Neural progenitor cell (in vitro differentiated cells): ENCODE measurements at regions not wholly inside any gene's neighbourhood (a gene's known extent, or its start where the extent isn't known, plus 50 kb on each side); places are given as distances from the start of the nearest gene placed in this dataset.

Experiments used
- DNase-seq: peaks from one replicate; pipeline ENCODE4 v3.0.0-alpha.2; 2016; ENCODE audit warnings: low spot score
- H2AFZ ChIP-seq: fragments of 200-600 bp; sonication (generic); replicated peaks from 2 replicates; pipeline ENCODE4 v1.6.1; 2016; ENCODE audit warnings: antibody characterized with exemption
- H3F3A ChIP-seq: fragments of 200-600 bp; sonication (generic); 2 replicates; pipeline ENCODE4 v1.6.1; 2016; ENCODE audit warnings: antibody characterized with exemption, low read depth
- H3K27ac ChIP-seq: fragments of 200-600 bp; sonication (generic); 2 replicates; pipeline ENCODE4 v1.5.1; 2016; ENCODE audit warnings: mild to moderate bottlenecking
- H3K27me3 ChIP-seq: fragments of 200-600 bp; sonication (generic); 2 replicates; pipeline ENCODE4 v1.6.1; 2016; ENCODE audit warnings: mild to moderate bottlenecking, moderate library complexity
- H3K36me3 ChIP-seq: fragments of 200-600 bp; sonication (generic); 2 replicates; pipeline ENCODE4 v1.5.1; 2016
- H3K4me1 ChIP-seq: fragments of 200-600 bp; sonication (generic); 2 replicates; pipeline ENCODE4 v1.6.1; 2016; ENCODE audit warnings: mixed run types
- H3K4me2 ChIP-seq: fragments of 200-600 bp; sonication (generic); 2 replicates; pipeline ENCODE4 v1.6.1; 2016
- H3K4me3 ChIP-seq: fragments of 200-600 bp; sonication (generic); 2 replicates; pipeline ENCODE4 v1.5.1; 2016
- H3K79me2 ChIP-seq: fragments of 200-600 bp; sonication (generic); 2 replicates; pipeline ENCODE4 v1.6.1; 2016; ENCODE audit warnings: low read depth
- H3K9ac ChIP-seq: fragments of 200-600 bp; sonication (generic); 2 replicates; pipeline ENCODE4 v1.6.1; 2016
- H3K9me3 ChIP-seq: fragments of 200-600 bp; sonication (generic); 2 replicates; pipeline ENCODE4 v1.5.1; 2016; ENCODE audit warnings: low read depth
- H4K20me1 ChIP-seq: fragments of 200-600 bp; sonication (generic); 2 replicates; pipeline ENCODE4 v1.6.1; 2016; ENCODE audit warnings: low read depth
- H3K27ac Mint-ChIP-seq: 3 replicates; pipeline ENCODE4 v1.8.0; 2021; ENCODE audit warnings: mixed read lengths
- H3K27me3 Mint-ChIP-seq: 2 replicates; pipeline ENCODE4 v1.8.0; 2022; ENCODE audit warnings: low read depth, mild to moderate bottlenecking, inconsistent platforms, moderate library complexity, mixed read lengths; ENCODE audit not compliant: insufficient read depth
- H3K36me3 Mint-ChIP-seq: 3 replicates; pipeline ENCODE4 v1.8.0; 2021; ENCODE audit warnings: mixed read lengths
- H3K4me1 Mint-ChIP-seq: 3 replicates; pipeline ENCODE4 v1.8.0; 2021; ENCODE audit warnings: mixed read lengths
- H3K4me3 Mint-ChIP-seq: 3 replicates; pipeline ENCODE4 v1.8.0; 2021; ENCODE audit warnings: mild to moderate bottlenecking, moderate library complexity, mixed read lengths
- H3K9me3 Mint-ChIP-seq: 3 replicates; pipeline ENCODE4 v1.8.0; 2020; ENCODE audit warnings: mixed read lengths
- EZH2 ChIP-seq: fragments of 200-600 bp; sonication (generic); IDR thresholded peaks from 2 replicates; pipeline ENCODE4 v1.6.1; 2017; ENCODE audit warnings: antibody characterized with exemption, mild to moderate bottlenecking, moderate library complexity
- EZH2phosphoT487 ChIP-seq: fragments of 200-600 bp; sonication (generic); IDR thresholded peaks from 2 replicates; pipeline ENCODE4 v1.6.1; 2017; ENCODE audit warnings: antibody characterized with exemption
- TF ChIP-seq, protein P1 (sequence below): fragments of 200-600 bp; sonication (generic); IDR thresholded peaks from 2 replicates; pipeline ENCODE4 v1.5.1; 2017; ENCODE audit warnings: antibody characterized with exemption, mild to moderate bottlenecking

DNA sequence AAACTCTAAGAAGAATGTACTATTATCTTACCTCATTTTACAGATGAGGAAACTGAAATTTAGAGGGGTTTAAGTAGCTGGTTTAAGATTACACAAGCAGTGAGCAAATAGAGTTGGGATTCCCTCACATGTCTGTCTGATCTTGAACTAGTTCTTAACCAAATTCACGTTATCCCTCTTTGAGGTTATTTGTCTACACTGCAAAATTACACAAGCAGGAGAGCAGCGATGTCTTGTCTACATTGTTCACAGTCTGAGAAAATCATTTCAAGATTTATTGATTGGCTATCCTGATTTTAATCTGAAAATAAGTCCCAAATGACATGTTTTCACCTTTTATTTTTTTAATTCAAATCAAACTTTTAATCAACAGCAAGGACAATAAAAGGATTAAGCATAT lies 56.9 kb downstream of the SOX9 start:
- Histone ChIP-seq H3K9me3 (no peaks in the 10 kb centered on the region), H3F3A (no peaks in the 10 kb centered on the region), H3K79me2 (no peaks in the 10 kb centered on the region), H3K4me3 (no peak overlapping the region), H3K27ac (no peak overlapping the region), H3K27me3 (no peaks in the 10 kb centered on the region), H4K20me1 (no peaks in the 10 kb centered on the region), H3K4me2 (no peak overlapping the region), H3K9ac (no peak overlapping the region), H3K36me3 (no peaks in the 10 kb centered on the region), H3K4me1 (peaks cover 25% of the 10 kb centered on the region), H2AFZ (no peak overlapping the region)
- DNase-seq, result no peak
- Mint-ChIP-seq H3K27me3 (peaks cover 5% of the 10 kb centered on the region), H3K36me3 (no peaks in the 10 kb centered on the region), H3K4me3 (no peak overlapping the region), H3K4me1 (peaks cover 26% of the 10 kb centered on the region), H3K9me3 (no peaks in the 10 kb centered on the region), H3K27ac (no peak overlapping the region)
- TF ChIP-seq EZH2 (no peak), EZH2phosphoT487 (no peak)
- TF ChIP-seq, protein P1, sequence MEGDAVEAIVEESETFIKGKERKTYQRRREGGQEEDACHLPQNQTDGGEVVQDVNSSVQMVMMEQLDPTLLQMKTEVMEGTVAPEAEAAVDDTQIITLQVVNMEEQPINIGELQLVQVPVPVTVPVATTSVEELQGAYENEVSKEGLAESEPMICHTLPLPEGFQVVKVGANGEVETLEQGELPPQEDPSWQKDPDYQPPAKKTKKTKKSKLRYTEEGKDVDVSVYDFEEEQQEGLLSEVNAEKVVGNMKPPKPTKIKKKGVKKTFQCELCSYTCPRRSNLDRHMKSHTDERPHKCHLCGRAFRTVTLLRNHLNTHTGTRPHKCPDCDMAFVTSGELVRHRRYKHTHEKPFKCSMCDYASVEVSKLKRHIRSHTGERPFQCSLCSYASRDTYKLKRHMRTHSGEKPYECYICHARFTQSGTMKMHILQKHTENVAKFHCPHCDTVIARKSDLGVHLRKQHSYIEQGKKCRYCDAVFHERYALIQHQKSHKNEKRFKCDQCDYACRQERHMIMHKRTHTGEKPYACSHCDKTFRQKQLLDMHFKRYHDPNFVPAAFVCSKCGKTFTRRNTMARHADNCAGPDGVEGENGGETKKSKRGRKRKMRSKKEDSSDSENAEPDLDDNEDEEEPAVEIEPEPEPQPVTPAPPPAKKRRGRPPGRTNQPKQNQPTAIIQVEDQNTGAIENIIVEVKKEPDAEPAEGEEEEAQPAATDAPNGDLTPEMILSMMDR, result no peak

DNA sequence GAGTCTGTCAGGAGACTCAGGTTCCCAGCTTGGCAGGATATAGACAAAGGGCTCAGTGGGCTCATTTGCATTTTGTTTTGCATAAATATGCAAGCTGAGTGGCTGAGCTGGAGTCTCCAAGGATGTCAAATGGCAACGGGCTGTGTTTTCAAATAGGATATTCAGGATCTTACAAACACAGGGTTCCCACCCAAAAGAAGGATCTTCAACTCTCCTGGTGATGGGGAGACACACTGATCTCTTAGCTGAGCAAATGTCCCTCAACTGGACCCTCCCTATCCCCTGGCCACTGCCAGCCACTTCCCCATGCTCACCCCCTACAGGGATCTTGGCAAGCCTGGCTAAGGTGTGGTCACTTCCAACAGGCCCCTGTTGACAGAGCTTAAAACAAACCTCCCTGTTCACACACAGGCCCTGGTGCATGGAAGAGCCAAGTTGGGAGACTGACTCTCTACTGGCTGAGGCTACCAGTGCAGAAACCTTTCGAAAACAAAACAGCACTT lies 61.6 kb downstream of the SOX9 start:
- Histone ChIP-seq H2AFZ (no peak overlapping the region), H3K4me1 (peaks cover 15% of the 10 kb centered on the region), H3F3A (peaks cover 3% of the 10 kb centered on the region), H3K9ac (no peak overlapping the region), H3K9me3 (no peaks in the 10 kb centered on the region), H3K36me3 (no peaks in the 10 kb centered on the region), H4K20me1 (no peaks in the 10 kb centered on the region), H3K4me3 (no peak overlapping the region), H3K27me3 (no peaks in the 10 kb centered on the region), H3K79me2 (no peaks in the 10 kb centered on the region), H3K4me2 (no peak overlapping the region), H3K27ac (no peak overlapping the region)
- H3K27me3 Mint-ChIP-seq, result peaks cover 6% of the 10 kb centered on the region
- TF ChIP-seq, protein P1, result no peak
- TF ChIP-seq EZH2phosphoT487 (no peak), EZH2 (no peak)
- no peak overlapping the region for H3K4me3 Mint-ChIP-seq
- H3K4me1 Mint-ChIP-seq, result peaks cover 13% of the 10 kb centered on the region
- no peak overlapping the region for H3K27ac Mint-ChIP-seq
- H3K9me3 Mint-ChIP-seq, result no peaks in the 10 kb centered on the region
- DNase-seq, result no peak
- H3K36me3 Mint-ChIP-seq, result no peaks in the 10 kb centered on the region

DNA sequence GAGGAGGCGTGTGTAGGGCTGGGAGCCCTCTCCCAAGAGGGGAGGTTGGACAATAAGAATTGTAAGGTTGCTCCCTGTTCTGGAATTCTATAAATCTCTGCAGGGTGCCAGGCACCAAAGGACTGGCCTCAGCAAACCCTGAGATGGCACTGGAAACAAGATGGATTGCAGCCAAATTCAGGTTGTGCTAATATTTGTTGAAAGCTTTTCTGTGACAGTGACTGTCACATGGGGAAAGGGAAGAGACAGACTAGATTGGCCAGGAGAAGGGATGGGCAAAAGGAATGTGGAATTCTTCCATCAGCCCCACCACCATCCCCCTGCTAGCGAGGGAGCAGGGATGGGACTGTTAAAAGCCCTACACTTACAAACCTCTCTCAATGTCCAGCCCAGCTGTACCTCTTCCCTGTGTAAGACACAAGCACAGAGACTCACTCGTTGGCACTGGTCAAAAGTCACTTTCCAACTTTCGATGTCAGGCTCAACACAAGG lies 62.4 kb downstream of the SOX9 start:
- H3K27ac ChIP-seq, result no peak overlapping the region
- H3F3A ChIP-seq, result peaks cover 11% of the 10 kb centered on the region
- DNase-seq, result no peak
- H3K27me3 Mint-ChIP-seq, result peaks cover 6% of the 10 kb centered on the region
- H3K9me3 ChIP-seq, result no peaks in the 10 kb centered on the region
- H3K4me3 Mint-ChIP-seq, result no peak overlapping the region
- H3K4me1 Mint-ChIP-seq, result peaks cover 13% of the 10 kb centered on the region
- no peaks in the 10 kb centered on the region for H4K20me1 ChIP-seq
- no peaks in the 10 kb centered on the region for H3K79me2 ChIP-seq
- H3K4me3 ChIP-seq, result no peak overlapping the region
- H2AFZ ChIP-seq, result no peak overlapping the region
- H3K4me2 ChIP-seq, result no peak overlapping the region
- no peaks in the 10 kb centered on the region for H3K36me3 ChIP-seq
- no peaks in the 10 kb centered on the region for H3K9me3 Mint-ChIP-seq
- TF ChIP-seq, protein P1, result no peak
- no peak for TF ChIP-seq EZH2phosphoT487
- no peak for TF ChIP-seq EZH2
- no peaks in the 10 kb centered on the region for H3K36me3 Mint-ChIP-seq
- no peaks in the 10 kb centered on the region for H3K27me3 ChIP-seq
- H3K9ac ChIP-seq, result no peak overlapping the region
- no peak overlapping the region for H3K27ac Mint-ChIP-seq
- H3K4me1 ChIP-seq, result peaks cover 23% of the 10 kb centered on the region
